ENCODE measurements at regions not wholly inside any gene's neighbourhood (a gene's known extent, or its start where the extent isn't known, plus 50 kb on each side); places are given as distances from the start of the nearest gene placed in this dataset.

GRCh38 chr5:126268697-126269315, 154.4 kb upstream of the GRAMD2B start:
- Histone ChIP-seq H3K36me3 (ENCODE audit: control insufficient read depth, insufficient read depth, low read length) (no peaks in the 10 kb centered on the region), H3K9me3 (ENCODE audit: control insufficient read depth, insufficient read depth, low read length) (no peaks in the 10 kb centered on the region), H3K27ac (ENCODE audit: low read length) (no peak overlapping the region), H3K4me1 (ENCODE audit: control insufficient read depth, insufficient read depth, low read length) (no peaks in the 10 kb centered on the region), H3K4me3 (ENCODE audit: low read length) (no peak overlapping the region), H3K27me3 (ENCODE audit: control insufficient read depth, insufficient read depth, low read length) (no peaks in the 10 kb centered on the region)
- DNase-seq (no peak), ATAC-seq (no peak)
- no peak for TF ChIP-seq CTCF (IDR thresholded peaks at IDR 0.05)
- peaks cover 3 to 5% of the 10 kb centered on the region in 2 donors for H3K9me3 Mint-ChIP-seq
- H3K4me3 Mint-ChIP-seq: no peak overlapping the region
- intact Hi-C loops (cut with micrococcal nuclease): no loop called here
- H3K27me3 Mint-ChIP-seq (ENCODE audit: low read depth in 2 of 2): no peaks in the 10 kb centered on the region
- H3K27ac Mint-ChIP-seq: no peak overlapping the region
- H3K36me3 Mint-ChIP-seq: no peaks in the 10 kb centered on the region
- no peaks in the 10 kb centered on the region for H3K4me1 Mint-ChIP-seq
- WGBS (ENCODE audit: insufficient coverage): 79% methylated on average over 2 of the region's 3 CpGs

GRCh38 chr5:126269511-126269910, 153.7 kb upstream of the GRAMD2B start:
- DNase-seq (no peak), ATAC-seq (no peak)
- Mint-ChIP-seq H3K36me3 (no peaks in the 10 kb centered on the region), H3K27me3 (ENCODE audit: low read depth in 2 of 2) (no peaks in the 10 kb centered on the region), H3K9me3 (peaks cover 3 to 5% of the 10 kb centered on the region in 2 donors), H3K4me3 (no peak overlapping the region), H3K27ac (no peak overlapping the region), H3K4me1 (no peaks in the 10 kb centered on the region)
- no peaks in the 10 kb centered on the region for H3K4me1 ChIP-seq (ENCODE audit: control insufficient read depth, insufficient read depth, low read length)
- H3K36me3 ChIP-seq (ENCODE audit: control insufficient read depth, insufficient read depth, low read length): no peaks in the 10 kb centered on the region
- TF ChIP-seq CTCF (IDR thresholded peaks at IDR 0.05): no peak
- H3K27me3 ChIP-seq (ENCODE audit: control insufficient read depth, insufficient read depth, low read length): no peaks in the 10 kb centered on the region
- 80% methylated on average over 1 of the region's 1 CpG for WGBS (ENCODE audit: insufficient coverage)
- no peak overlapping the region for H3K4me3 ChIP-seq (ENCODE audit: low read length)
- no peak overlapping the region for H3K27ac ChIP-seq (ENCODE audit: low read length)
- no peaks in the 10 kb centered on the region for H3K9me3 ChIP-seq (ENCODE audit: control insufficient read depth, insufficient read depth, low read length)
- intact Hi-C loops (cut with micrococcal nuclease): no loop called here

- Mint-ChIP-seq H3K9me3 (peaks cover 3 to 5% of the 10 kb centered on the region in 2 donors), H3K4me1 (no peaks in the 10 kb centered on the region), H3K27ac (no peak overlapping the region), H3K4me3 (no peak overlapping the region), H3K36me3 (no peaks in the 10 kb centered on the region), H3K27me3 (ENCODE audit: low read depth in 2 of 2) (no peaks in the 10 kb centered on the region)
- H3K4me1 ChIP-seq (ENCODE audit: control insufficient read depth, insufficient read depth, low read length): no peaks in the 10 kb centered on the region
- DNase-seq (no peak), ATAC-seq (no peak)
- H3K4me3 ChIP-seq (ENCODE audit: low read length): no peak overlapping the region
- H3K27ac ChIP-seq (ENCODE audit: low read length): no peak overlapping the region
- WGBS (ENCODE audit: insufficient coverage): 93% methylated on average over 3 of the region's 3 CpGs
- no peak for TF ChIP-seq CTCF (IDR thresholded peaks at IDR 0.05)
- intact Hi-C loops (cut with micrococcal nuclease): no loop called here
- no peaks in the 10 kb centered on the region for H3K36me3 ChIP-seq (ENCODE audit: control insufficient read depth, insufficient read depth, low read length)
- no peaks in the 10 kb centered on the region for H3K9me3 ChIP-seq (ENCODE audit: control insufficient read depth, insufficient read depth, low read length)
- no peaks in the 10 kb centered on the region for H3K27me3 ChIP-seq (ENCODE audit: control insufficient read depth, insufficient read depth, low read length)
Measured at GRCh38 chr5:126271141-126271540, 152.1 kb upstream of the GRAMD2B start.

All from natural killer cell (primary cell).